HCT116 (cell line): ENCODE measurements at regions not wholly inside any gene's neighbourhood (a gene's known extent, or its start where the extent isn't known, plus 50 kb on each side); places are given as distances from the start of the nearest gene placed in this dataset.
"Not testable (repeated sequence)": the region's sequence is repeated elsewhere in the genome, so short reads cannot be mapped to it uniquely, and the experiment has no call there.

Experiments used
- REST ChIP-seq: IDR thresholded peaks from 2 replicates; pipeline ENCODE4 v1.6.1; 2012; ENCODE audit warnings: low read depth
- TF ChIP-seq, protein P1 (sequence below), 3 experiments: fragments of 200-600 bp in 1 of 3; sonication (generic) in 1 of 3; IDR thresholded peaks in 2 of 3; conservative IDR thresholded peaks in 1 of 3; 2 replicates each; pipeline ENCODE4 v1.5.1; 2012 to 2017; ENCODE audit warnings: low read depth in 2 of 3, low read length in 2 of 3, antibody characterized with exemption in 1 of 3, borderline replicate concordance in 1 of 3, control low read depth in 1 of 3, mild to moderate bottlenecking in 1 of 3, mixed read lengths in 1 of 3, mixed run types in 1 of 3, moderate library complexity in 1 of 3; ENCODE audit not compliant: insufficient read depth in 1 of 3

- TF ChIP-seq, protein P1, sequence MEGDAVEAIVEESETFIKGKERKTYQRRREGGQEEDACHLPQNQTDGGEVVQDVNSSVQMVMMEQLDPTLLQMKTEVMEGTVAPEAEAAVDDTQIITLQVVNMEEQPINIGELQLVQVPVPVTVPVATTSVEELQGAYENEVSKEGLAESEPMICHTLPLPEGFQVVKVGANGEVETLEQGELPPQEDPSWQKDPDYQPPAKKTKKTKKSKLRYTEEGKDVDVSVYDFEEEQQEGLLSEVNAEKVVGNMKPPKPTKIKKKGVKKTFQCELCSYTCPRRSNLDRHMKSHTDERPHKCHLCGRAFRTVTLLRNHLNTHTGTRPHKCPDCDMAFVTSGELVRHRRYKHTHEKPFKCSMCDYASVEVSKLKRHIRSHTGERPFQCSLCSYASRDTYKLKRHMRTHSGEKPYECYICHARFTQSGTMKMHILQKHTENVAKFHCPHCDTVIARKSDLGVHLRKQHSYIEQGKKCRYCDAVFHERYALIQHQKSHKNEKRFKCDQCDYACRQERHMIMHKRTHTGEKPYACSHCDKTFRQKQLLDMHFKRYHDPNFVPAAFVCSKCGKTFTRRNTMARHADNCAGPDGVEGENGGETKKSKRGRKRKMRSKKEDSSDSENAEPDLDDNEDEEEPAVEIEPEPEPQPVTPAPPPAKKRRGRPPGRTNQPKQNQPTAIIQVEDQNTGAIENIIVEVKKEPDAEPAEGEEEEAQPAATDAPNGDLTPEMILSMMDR (IDR thresholded peaks at IDR 0.05 in 2 of 3, conservative IDR thresholded peaks at IDR 0.05 in 1 of 3; ENCODE audit: borderline replicate concordance in 1 of 3, insufficient read depth in 1 of 3, low read depth in 2 of 3, low read length in 2 of 3): not testable (repeated sequence)
- not testable (repeated sequence) for TF ChIP-seq REST
These were observed 733.3 kb upstream of the DEFB115 start for GRCh38 chr20:30524155-30524554.
